ENCODE measurements at regions not wholly inside any gene's neighbourhood (a gene's known extent, or its start where the extent isn't known, plus 50 kb on each side); places are given as distances from the start of the nearest gene placed in this dataset.
"Not testable (repeated sequence)": the region's sequence is repeated elsewhere in the genome, so short reads cannot be mapped to it uniquely, and the experiment has no call there.

GRCh38 chr21:28617300-28617699, 375.4 kb downstream of the LTN1 start:
- in situ Hi-C loops (cut with HindIII; ENCODE audit: low sequenced_read_pairs), result no loop called here

- in situ Hi-C loops (cut with HindIII; ENCODE audit: low sequenced_read_pairs), result no loop called here
Measured at GRCh38 chr21:28615276-28615675, 377.4 kb downstream of the LTN1 start.

GRCh38 chr21:28614791-28615190, 377.9 kb downstream of the LTN1 start:
- in situ Hi-C loops (cut with HindIII; ENCODE audit: low sequenced_read_pairs), result no loop called here

GRCh38 chr21:28608646-28609045, 384.0 kb downstream of the LTN1 start:
- in situ Hi-C loops (cut with HindIII; ENCODE audit: low sequenced_read_pairs), result no loop called here

GRCh38 chr21:28607545-28607944, 385.1 kb downstream of the LTN1 start:
- in situ Hi-C loops (cut with HindIII; ENCODE audit: low sequenced_read_pairs), result no loop called here

GRCh38 chr21:28604946-28605537, 387.6 kb downstream of the LTN1 start:
- in situ Hi-C loops (cut with HindIII; ENCODE audit: low sequenced_read_pairs), result no loop called here

GRCh38 chr21:28602546-28602945, 390.1 kb downstream of the LTN1 start:
- in situ Hi-C loops (cut with HindIII; ENCODE audit: low sequenced_read_pairs), result no loop called here

GRCh38 chr21:28598214-28598613, 394.5 kb downstream of the LTN1 start:
- in situ Hi-C loops (cut with HindIII; ENCODE audit: low sequenced_read_pairs), result no loop called here

- in situ Hi-C loops (cut with HindIII; ENCODE audit: low sequenced_read_pairs), result no loop called here
Measured at GRCh38 chr21:28592205-28592865, 400.3 kb downstream of the LTN1 start.

- in situ Hi-C loops (cut with HindIII; ENCODE audit: low sequenced_read_pairs), result no loop called here
Measured at GRCh38 chr21:28590676-28591075, 402.0 kb downstream of the LTN1 start.

GRCh38 chr21:28590026-28590425, 402.7 kb downstream of the LTN1 start:
- in situ Hi-C loops (cut with HindIII; ENCODE audit: low sequenced_read_pairs), result no loop called here

- in situ Hi-C loops (cut with HindIII; ENCODE audit: low sequenced_read_pairs), result no loop called here
Measured at GRCh38 chr21:28588997-28589396, 403.7 kb downstream of the LTN1 start.

GRCh38 chr21:28587748-28588147, 404.9 kb downstream of the LTN1 start:
- in situ Hi-C loops (cut with HindIII; ENCODE audit: low sequenced_read_pairs), result no loop called here

- in situ Hi-C loops (cut with HindIII; ENCODE audit: low sequenced_read_pairs), result no loop called here
Measured at GRCh38 chr21:28581976-28582375, 410.7 kb downstream of the LTN1 start.

GRCh38 chr21:28581311-28581731, 411.4 kb downstream of the LTN1 start:
- in situ Hi-C loops (cut with HindIII; ENCODE audit: low sequenced_read_pairs), result not testable (repeated sequence)

GRCh38 chr21:28580585-28580984, 412.1 kb downstream of the LTN1 start:
- in situ Hi-C loops (cut with HindIII; ENCODE audit: low sequenced_read_pairs), result no loop called here

GRCh38 chr21:28579986-28580550, 412.6 kb downstream of the LTN1 start:
- in situ Hi-C loops (cut with HindIII; ENCODE audit: low sequenced_read_pairs), result no loop called here

GRCh38 chr21:28568692-28569091, 424.0 kb downstream of the LTN1 start:
- in situ Hi-C loops (cut with HindIII; ENCODE audit: low sequenced_read_pairs), result no loop called here

GRCh38 chr21:28563933-28564332, 428.7 kb downstream of the LTN1 start:
- in situ Hi-C loops (cut with HindIII; ENCODE audit: low sequenced_read_pairs), result not testable (repeated sequence)

- in situ Hi-C loops (cut with HindIII; ENCODE audit: low sequenced_read_pairs), result no loop called here
Measured at GRCh38 chr21:28561772-28562171, 430.9 kb downstream of the LTN1 start.

- in situ Hi-C loops (cut with HindIII; ENCODE audit: low sequenced_read_pairs), result no loop called here
Measured at GRCh38 chr21:28554660-28555475, 437.8 kb downstream of the LTN1 start.

Measured in DLD1 (cell line).